ENCODE measurements at regions not wholly inside any gene's neighbourhood (a gene's known extent, or its start where the extent isn't known, plus 50 kb on each side); places are given as distances from the start of the nearest gene placed in this dataset.

DNA sequence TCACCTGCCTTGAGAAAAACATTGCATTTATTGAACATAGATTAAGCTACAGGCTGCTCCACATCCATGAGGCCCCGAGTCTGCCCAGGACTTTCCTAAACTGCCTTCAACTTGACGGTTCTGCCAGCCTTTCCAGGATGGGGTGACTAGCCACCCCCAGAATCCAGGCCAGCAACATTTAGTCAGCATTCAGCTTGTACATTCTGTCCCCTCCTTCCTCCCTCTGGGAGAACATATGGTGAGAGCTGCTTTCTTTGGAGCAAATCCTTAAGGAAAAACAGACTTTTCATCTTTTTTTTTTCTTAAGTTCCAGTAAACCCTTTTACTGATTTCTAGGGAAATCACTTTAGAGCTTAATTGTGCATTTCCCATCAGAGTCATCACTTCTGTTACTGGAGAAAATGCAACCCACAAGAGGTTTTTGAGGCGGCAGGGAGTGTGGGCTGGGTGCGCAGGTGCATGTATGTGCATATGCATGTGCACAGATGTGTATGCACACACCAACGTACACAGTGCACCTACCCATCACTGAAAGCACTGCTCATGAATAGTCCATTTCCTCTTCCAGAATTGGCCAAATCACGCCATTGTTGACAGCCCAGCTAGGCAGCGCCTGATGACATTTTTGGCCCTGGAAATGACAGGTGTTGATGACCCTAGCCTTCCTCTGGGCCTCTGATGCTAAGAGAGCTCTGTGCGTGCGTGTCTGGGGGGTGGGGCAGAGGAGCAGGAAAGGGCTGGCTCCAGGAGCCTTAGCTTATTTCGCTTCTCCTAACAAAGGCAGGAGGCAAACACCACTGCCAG is 145.6 kb downstream of the HSD17B3 start:
- TF ChIP-seq, protein P1, sequence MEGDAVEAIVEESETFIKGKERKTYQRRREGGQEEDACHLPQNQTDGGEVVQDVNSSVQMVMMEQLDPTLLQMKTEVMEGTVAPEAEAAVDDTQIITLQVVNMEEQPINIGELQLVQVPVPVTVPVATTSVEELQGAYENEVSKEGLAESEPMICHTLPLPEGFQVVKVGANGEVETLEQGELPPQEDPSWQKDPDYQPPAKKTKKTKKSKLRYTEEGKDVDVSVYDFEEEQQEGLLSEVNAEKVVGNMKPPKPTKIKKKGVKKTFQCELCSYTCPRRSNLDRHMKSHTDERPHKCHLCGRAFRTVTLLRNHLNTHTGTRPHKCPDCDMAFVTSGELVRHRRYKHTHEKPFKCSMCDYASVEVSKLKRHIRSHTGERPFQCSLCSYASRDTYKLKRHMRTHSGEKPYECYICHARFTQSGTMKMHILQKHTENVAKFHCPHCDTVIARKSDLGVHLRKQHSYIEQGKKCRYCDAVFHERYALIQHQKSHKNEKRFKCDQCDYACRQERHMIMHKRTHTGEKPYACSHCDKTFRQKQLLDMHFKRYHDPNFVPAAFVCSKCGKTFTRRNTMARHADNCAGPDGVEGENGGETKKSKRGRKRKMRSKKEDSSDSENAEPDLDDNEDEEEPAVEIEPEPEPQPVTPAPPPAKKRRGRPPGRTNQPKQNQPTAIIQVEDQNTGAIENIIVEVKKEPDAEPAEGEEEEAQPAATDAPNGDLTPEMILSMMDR (IDR thresholded peaks at IDR 0.05) = no peak
- no peak for TF ChIP-seq EP300 (IDR thresholded peaks at IDR 0.05)
